Tibial nerve (tissue), 4 donors: ENCODE measurements at regions not wholly inside any gene's neighbourhood (a gene's known extent, or its start where the extent isn't known, plus 50 kb on each side); places are given as distances from the start of the nearest gene placed in this dataset.

Experiments
- EP300 ChIP-seq, 2 donors: sonication (generic); formaldehyde crosslinking; IDR thresholded peaks; one replicate each; pipeline ENCODE4 v1.6.1; 2017; ENCODE audit warnings: antibody characterized with exemption in 2 of 2, mild to moderate bottlenecking in 1 of 2
- POLR2A ChIP-seq, 2 donors: fragments of 450-650 bp; IDR thresholded peaks; one replicate each; pipeline ENCODE4 v1.6.1; 2017; ENCODE audit warnings: antibody characterized with exemption in 2 of 2, mild to moderate bottlenecking in 2 of 2, moderate library complexity in 2 of 2
- TF ChIP-seq, protein P1 (sequence below), 5 experiments: fragments of 200-600 bp in 3 of 5; fragments of 450-650 bp in 2 of 5; sonication (generic) in 3 of 5; IDR thresholded peaks; one replicate each; pipeline ENCODE4 v1.5.1; 2016 to 2019; ENCODE audit warnings: antibody characterized with exemption in 5 of 5, mild to moderate bottlenecking in 3 of 5, moderate library complexity in 2 of 5

DNA sequence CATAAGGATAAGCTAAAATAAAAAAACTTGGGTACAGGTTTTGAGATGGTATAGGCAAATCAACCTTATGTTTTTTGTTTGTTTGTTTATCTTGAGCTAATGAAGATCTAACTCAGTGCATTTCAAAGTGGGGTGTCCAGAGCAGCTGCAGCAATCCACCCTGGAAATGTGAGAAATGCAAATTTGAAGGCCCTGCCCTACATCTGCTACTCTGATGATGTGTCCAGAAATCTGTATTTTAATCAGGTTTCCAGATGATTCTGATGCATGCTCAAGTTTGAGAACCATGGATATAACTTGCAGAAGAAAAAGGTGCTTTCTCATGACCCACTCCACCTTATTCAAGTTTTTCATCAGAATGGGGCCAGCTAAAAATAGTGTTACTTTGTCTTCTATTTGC, 467.0 kb downstream of the NTRK2 start:
- TF ChIP-seq, protein P1, sequence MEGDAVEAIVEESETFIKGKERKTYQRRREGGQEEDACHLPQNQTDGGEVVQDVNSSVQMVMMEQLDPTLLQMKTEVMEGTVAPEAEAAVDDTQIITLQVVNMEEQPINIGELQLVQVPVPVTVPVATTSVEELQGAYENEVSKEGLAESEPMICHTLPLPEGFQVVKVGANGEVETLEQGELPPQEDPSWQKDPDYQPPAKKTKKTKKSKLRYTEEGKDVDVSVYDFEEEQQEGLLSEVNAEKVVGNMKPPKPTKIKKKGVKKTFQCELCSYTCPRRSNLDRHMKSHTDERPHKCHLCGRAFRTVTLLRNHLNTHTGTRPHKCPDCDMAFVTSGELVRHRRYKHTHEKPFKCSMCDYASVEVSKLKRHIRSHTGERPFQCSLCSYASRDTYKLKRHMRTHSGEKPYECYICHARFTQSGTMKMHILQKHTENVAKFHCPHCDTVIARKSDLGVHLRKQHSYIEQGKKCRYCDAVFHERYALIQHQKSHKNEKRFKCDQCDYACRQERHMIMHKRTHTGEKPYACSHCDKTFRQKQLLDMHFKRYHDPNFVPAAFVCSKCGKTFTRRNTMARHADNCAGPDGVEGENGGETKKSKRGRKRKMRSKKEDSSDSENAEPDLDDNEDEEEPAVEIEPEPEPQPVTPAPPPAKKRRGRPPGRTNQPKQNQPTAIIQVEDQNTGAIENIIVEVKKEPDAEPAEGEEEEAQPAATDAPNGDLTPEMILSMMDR (IDR thresholded peaks at IDR 0.05), result no peak
- TF ChIP-seq POLR2A (IDR thresholded peaks at IDR 0.05) (no peak), EP300 (IDR thresholded peaks at IDR 0.05) (no peak)
